ENCODE measurements at regions not wholly inside any gene's neighbourhood (a gene's known extent, or its start where the extent isn't known, plus 50 kb on each side); places are given as distances from the start of the nearest gene placed in this dataset.

DNA sequence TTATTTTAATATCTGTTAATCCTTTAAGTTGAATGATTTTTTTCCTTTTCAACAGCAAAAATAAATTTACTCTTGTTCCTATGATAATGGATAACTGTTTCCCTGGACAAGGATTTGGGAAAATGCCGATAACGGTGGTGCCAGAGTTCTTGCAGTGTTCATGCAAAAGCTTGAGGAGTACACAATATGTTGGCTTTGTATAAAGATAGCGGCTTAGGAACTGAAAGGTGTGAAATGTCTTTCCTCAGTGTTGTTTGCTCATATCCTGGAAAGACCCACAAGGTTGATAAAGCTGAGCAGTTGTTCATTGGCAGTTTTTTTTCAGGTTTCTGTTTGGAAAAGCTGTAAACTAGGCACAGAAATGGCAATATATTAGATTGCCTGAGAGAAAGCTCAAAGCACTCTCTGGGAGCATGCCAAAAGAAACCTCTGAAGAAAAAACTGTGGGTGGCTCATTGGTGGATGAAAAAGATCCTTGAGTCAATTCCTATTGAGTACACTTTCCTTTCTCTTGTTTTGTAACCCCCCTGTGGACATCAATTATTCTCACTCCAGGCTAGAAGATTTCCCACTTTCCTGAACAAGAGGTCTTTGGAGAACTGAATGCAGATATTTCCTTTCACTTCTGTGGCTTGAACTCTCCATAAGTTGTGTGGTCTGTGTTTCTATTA, 117.2 kb upstream of the RGMB start:
- TF ChIP-seq, protein P1, sequence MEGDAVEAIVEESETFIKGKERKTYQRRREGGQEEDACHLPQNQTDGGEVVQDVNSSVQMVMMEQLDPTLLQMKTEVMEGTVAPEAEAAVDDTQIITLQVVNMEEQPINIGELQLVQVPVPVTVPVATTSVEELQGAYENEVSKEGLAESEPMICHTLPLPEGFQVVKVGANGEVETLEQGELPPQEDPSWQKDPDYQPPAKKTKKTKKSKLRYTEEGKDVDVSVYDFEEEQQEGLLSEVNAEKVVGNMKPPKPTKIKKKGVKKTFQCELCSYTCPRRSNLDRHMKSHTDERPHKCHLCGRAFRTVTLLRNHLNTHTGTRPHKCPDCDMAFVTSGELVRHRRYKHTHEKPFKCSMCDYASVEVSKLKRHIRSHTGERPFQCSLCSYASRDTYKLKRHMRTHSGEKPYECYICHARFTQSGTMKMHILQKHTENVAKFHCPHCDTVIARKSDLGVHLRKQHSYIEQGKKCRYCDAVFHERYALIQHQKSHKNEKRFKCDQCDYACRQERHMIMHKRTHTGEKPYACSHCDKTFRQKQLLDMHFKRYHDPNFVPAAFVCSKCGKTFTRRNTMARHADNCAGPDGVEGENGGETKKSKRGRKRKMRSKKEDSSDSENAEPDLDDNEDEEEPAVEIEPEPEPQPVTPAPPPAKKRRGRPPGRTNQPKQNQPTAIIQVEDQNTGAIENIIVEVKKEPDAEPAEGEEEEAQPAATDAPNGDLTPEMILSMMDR (IDR thresholded peaks at IDR 0.05): no peak
- no peak for TF ChIP-seq POLR2A (IDR thresholded peaks at IDR 0.05)
